ENCODE measurements at regions not wholly inside any gene's neighbourhood (a gene's known extent, or its start where the extent isn't known, plus 50 kb on each side); places are given as distances from the start of the nearest gene placed in this dataset.

DNA sequence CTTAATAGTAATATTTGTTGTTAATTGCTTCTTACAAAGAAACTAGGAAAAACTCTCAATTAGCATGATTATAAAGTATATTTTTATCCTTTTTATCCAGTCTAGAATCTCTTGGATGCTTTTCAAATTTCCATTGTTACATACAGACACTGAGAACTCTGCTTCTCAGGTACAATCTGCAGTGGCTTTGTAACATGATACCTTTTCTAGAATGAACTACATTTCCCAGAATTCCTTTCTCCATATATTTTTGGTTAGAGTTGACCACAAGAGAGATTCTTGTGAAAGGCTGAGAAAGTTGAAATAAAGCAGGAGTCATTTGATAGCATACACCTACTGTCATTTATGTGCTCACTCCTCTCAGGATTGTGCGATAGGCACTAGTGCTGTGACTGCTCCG, 148.6 kb downstream of the SLITRK6 start:
- Histone ChIP-seq H3K27me3 (ENCODE audit: control insufficient read depth, insufficient read depth, low read length) (no peaks in the 10 kb centered on the region), H3K4ac (ENCODE audit: low read depth, low read length) (no peak overlapping the region), H3K4me2 (ENCODE audit: low read depth, low read length) (no peak overlapping the region), H3K18ac (ENCODE audit: low read depth, low read length) (no peak overlapping the region), H3K9me3 (ENCODE audit: control insufficient read depth, insufficient read depth, low read length) (no peaks in the 10 kb centered on the region; the same call in 1 of the 2 replicates), H2AFZ (replicated peaks; ENCODE audit: low read length, poor library complexity) (no peak overlapping the region), H3K9me1 (ENCODE audit: insufficient read depth, low read length) (no peaks in the 10 kb centered on the region), H4K8ac (ENCODE audit: low read depth in 2 of 2, low read length in 2 of 2) (no peak overlapping the region), H2AK9ac (replicated peaks; ENCODE audit: low read depth, low read length, poor library complexity) (no peak overlapping the region), H2BK5ac (ENCODE audit: low read depth, low read length, poor library complexity, severe bottlenecking) (no peak overlapping the region), H3K56ac (ENCODE audit: extremely low read depth, insufficient read depth, low read length) (no peak overlapping the region), H3K27ac (ENCODE audit: insufficient read depth, low read length) (no peak overlapping the region), H4K91ac (ENCODE audit: insufficient read depth, low read depth, low read length) (no peak overlapping the region), H3K14ac (replicated peaks; ENCODE audit: low read depth, low read length) (no peak overlapping the region), H2AK5ac (ENCODE audit: low read depth, low read length) (no peak overlapping the region), H3K4me1 (ENCODE audit: control insufficient read depth, insufficient read depth, low read length) (no peaks in the 10 kb centered on the region), H3K23ac (ENCODE audit: low read depth, low read length) (no peak overlapping the region), H3K79me1 (ENCODE audit: low read depth in 1 of 2, low read length in 2 of 2) (no peaks in the 10 kb centered on the region), H4K20me1 (ENCODE audit: insufficient read depth, low read length) (no peaks in the 10 kb centered on the region), H4K5ac (ENCODE audit: low read depth, low read length) (no peak overlapping the region), H3K9ac (ENCODE audit: low read depth, low read length) (no peak overlapping the region), H2BK120ac (ENCODE audit: low read depth, low read length) (no peak overlapping the region), H3K36me3 (ENCODE audit: control insufficient read depth, insufficient read depth, low read length) (no peaks in the 10 kb centered on the region), H2BK15ac (ENCODE audit: low read depth, low read length) (no peak overlapping the region), H2BK20ac (ENCODE audit: low read depth, low read length) (no peak overlapping the region), H3K4me3 (ENCODE audit: insufficient read depth, low read depth, low read length) (no peak overlapping the region)
- CTCF ChIA-PET = no interaction called here
- ATAC-seq (ENCODE audit: low read depth) (no peak), DNase-seq (no peak)
- no TSS peak for BruUV-seq (replicated peaks)
- POLR2A ChIA-PET (ENCODE audit: unreplicated experiment) = no interaction called here
- 90% methylated on average over 2 of the region's 2 CpGs; no CpG with 5 or more reads in 1 of the 2 experiments for WGBS, 2 experiments (ENCODE audit: extremely low coverage in 2 of 2, insufficient read length in 1 of 2)
- TF ChIP-seq FOS (IDR thresholded peaks at IDR 0.05; ENCODE audit: low read depth, low read length) (no peak), CHD1 (IDR thresholded peaks at IDR 0.05; ENCODE audit: low read depth, low read length) (no peak), RCOR1 (IDR thresholded peaks at IDR 0.05; ENCODE audit: insufficient replicate concordance, low read length) (no peak), CEBPB (IDR thresholded peaks at IDR 0.05; ENCODE audit: low read depth, low read length) (no peak), ELK1 (IDR thresholded peaks at IDR 0.05; ENCODE audit: borderline replicate concordance, low read depth, low read length) (no peak), POLR2A (IDR thresholded peaks at IDR 0.05; ENCODE audit: low read depth, low read length) (no peak), RAD21 (IDR thresholded peaks at IDR 0.05; ENCODE audit: low read length) (no peak)
- in situ Hi-C loops (cut with MboI; ENCODE audit: low sequenced_read_pairs) = no loop called here
- intact Hi-C loops (cut with micrococcal nuclease) = no loop called here
- dilution Hi-C loops (cut with HindIII; ENCODE audit: low sequenced_read_pairs, unreplicated experiment) = no loop called here

Data from IMR-90 (cell line).